NCI-H1105 (cell line): ENCODE measurements at regions not wholly inside any gene's neighbourhood (a gene's known extent, or its start where the extent isn't known, plus 50 kb on each side); places are given as distances from the start of the nearest gene placed in this dataset.
"Not testable (repeated sequence)": the region's sequence is repeated elsewhere in the genome, so short reads cannot be mapped to it uniquely, and the experiment has no call there.

Experiments
- DNase-seq: peaks from one replicate; lab custom pipeline; 2025; lab: John Stamatoyannopoulos, UW

DNA sequence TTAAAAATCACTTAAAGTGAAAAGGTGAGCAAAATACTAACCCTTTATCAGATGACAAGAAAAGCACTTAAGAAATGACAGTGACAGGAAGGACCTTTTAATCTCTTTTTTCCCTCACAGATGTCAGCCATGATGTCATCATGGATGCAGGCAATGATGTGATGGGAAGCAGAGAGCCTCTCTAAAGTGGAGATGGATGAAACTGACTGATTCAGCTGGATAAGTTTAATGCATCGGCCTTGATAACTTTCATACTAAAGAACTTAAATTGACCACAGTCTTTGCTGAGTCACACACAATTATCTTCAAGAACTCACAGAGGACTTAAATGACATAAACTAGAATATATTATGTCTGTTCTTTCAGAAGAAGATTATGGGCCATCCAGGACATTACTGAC lies 153.2 kb upstream of the FGF10 start:
- DNase-seq, result no peak

DNA sequence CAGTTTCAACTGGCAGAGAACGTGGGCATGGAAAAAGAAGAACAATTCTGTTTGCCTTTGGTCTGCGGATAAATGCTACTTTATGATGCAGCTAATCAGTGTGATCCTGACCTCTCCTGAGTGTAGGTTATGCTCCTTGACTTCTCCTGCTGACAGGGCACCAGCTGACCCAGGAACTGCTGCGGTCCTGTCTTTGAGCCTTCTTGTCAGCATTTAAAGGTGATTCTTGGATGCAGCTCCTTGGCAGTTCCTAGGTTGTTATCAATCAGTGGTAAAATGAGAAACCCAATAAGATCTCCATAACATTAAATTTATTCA lies 150.3 kb upstream of the FGF10 start:
- no peak for DNase-seq

DNA sequence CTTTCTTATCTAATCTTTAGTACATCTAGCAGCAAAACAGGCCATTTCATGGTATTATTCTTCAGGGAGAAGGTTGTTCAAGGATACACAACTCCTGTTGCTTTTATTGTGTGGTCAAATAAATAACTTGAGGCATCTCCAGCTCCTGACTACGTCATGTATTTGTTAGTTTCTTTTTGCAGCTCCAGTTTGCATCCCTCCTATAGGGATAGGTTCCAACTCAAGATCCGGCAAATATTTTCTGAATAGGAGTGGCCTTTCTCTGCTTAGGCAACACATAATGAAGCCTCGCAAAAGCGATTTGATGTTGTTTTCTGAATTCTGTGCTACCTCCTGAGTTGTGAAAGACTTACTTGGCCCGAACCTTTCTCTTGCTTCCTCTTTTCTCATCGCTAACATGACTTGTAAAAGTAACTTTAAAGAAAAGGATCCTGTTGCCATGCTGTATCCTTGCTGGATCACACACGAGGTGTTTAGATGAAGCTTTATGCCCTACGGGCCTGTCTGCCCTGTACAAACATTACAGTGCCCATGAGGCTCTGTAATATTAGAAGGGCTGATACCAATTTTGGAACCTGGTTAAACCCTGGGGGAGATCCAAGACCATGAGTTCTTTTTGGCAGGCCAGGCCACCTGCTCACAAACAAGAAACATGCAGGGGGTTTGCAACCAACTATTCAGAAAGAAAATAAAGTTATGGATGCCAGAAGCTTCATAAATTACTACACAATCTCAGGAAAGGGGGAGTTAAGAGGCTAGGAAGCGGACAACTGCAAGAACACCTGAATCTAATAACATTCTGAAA lies 149.8 kb upstream of the FGF10 start:
- DNase-seq, result no peak

DNA sequence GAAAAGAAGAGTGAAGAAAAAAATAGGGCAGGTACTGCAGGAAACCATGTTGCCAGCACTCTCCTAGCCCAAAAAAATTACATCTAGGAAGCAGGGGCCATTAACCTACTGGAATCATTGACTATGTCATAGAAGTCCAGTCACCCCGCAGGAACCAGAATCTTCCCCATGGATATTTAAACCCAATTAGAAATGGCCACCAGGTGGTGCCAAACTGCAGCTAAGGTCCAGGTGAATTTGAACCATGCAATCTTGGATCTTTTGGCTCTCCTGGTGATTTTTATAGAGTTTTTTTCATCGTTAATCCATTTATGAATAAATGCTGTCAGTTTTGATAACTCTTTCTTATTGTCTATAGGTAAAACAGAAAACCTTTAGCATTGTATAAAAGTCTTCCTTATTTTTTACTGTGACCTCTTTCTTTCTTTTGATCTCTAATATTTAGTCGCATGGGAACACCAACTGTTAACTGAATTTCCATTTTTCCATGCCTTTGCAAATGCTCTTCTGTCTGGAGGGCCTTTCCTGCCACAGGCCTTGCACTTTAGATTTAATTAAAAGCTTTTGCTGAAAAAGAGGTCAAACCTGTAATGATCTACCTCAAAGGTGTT lies 147.5 kb upstream of the FGF10 start:
- DNase-seq, result peak; percentile 33

DNA sequence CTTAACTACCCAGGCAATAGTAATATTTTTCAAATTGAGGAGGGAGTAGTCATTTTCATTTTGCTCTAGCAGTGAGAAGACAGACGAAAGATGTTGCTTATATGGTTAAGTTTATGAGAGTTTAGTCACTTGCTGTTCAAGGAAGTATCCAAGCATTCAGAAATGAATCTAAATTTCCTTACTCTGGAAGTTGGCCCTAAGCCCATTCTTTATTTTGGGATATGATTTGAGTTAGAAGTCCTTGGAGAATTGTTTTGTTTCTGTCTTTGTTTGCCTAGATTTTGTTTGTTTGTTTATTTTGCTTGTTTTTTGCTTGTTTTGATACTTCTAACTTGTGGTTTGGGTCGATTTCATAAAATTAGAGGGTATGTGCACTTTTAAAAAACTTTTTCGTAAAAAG lies 146.4 kb upstream of the FGF10 start:
- DNase-seq, result no peak

DNA sequence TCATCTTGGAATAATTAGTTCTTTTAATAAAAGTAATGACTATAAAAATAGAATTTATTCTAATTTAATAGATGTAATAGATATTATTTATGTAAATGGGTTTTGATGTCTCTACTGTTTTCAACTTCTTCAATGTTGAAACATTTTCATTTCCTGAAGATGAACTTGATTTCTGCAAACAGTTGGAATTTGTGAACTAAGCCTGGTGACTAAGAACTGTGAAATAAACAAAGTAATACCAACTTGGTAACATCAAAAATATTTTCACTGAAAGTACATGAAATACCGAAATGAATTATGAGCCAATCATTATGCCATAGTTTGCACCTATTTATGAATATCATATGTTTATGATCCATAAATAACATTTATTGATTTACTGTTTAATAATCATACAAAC lies 143.8 kb upstream of the FGF10 start:
- DNase-seq, result no peak

DNA sequence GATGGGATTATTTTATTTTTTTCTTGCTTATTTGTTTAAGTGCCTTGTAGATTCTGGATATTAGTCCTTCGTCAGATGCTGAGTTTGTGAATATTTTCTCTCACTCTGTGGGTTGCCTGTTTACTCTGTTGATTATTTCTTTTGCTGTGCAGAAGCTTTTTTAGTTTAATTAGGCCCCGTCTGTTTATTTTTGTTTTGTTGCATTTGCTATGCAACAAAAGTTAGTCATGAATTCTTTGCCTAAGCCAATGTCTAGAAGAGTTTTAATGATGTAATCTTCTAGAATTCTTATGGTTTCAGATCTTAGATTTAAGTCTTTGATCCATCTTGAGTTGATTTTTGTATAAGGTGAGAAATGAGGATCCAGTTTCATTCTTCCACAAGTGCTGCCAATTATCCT lies 142.5 kb upstream of the FGF10 start:
- DNase-seq, result not testable (repeated sequence)

DNA sequence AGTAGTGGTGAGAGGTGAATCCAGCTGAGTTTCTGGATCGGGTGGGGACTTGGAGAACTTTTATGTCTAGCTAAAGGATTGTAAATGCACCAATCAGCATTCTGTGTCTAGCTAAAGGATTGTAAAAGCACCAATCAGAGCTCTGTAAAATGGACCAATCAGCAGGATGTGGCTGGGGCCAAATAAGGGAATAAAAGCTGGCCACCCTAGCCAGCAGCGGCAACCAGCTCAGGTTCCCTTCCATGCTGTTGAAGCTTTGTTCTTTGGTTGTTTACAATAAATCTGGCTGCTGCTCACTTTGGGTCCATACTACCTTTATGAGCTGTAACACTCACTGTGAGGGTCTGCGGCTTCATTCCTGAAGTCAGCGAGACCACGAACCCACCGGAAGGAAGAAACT lies 141.6 kb upstream of the FGF10 start:
- DNase-seq, result not testable (repeated sequence)

DNA sequence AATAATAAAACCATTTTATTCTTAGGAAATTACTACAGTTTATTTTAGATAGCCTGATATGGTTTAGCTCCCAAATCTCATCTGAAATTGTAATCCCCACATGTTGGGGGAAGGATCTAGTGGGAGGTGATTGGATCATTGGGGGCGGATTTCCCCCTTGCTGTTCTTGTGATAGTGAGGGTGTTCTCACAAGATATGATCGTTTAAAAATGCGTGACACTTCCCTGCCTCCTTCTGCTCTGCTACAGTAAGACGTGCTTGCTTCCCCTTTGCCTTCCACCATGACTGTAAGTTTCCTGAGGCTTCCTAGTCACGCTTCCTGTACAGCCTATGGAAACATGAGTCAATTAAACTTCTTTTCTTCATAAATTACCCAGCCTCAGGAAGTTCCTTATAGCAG lies 122.4 kb upstream of the FGF10 start:
- DNase-seq, result no peak

DNA sequence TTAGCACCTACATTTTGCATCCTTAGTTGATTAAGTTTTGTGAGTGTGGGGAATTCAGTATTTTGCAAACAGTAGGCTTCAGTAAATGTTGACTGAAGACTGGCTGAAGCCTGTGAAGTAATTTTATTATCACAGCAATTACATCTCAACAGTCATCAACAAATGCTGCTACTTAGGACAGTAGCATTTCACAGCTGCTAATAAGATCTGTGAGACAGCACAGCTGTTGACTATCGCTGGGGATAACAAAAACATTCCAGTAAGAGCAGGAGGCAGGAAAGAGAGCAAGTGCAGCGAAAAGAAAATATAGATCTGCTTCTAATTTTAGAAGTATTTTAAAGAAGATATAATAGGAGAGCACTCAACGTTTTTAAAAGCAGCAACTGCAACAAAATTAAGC lies 117.3 kb upstream of the FGF10 start:
- DNase-seq, result no peak

DNA sequence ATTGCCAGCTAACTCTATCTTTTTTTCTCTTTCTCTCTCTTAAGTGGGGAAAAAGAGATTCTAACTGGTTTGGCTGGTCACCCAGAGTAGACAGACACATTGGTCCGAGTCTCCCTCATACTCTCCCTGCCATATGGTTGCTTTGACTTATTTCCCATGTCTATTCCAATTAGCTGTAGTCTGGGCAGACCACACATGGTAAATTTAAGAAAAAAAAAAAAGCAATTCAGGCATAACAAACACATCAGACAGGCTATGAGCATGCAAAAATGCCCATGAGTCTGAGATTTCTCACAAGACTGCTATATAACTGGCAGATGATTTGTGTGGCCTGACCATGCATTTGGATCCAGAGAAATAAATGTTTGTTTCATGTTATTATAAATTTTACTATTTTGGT lies 110.2 kb upstream of the FGF10 start:
- no peak for DNase-seq

DNA sequence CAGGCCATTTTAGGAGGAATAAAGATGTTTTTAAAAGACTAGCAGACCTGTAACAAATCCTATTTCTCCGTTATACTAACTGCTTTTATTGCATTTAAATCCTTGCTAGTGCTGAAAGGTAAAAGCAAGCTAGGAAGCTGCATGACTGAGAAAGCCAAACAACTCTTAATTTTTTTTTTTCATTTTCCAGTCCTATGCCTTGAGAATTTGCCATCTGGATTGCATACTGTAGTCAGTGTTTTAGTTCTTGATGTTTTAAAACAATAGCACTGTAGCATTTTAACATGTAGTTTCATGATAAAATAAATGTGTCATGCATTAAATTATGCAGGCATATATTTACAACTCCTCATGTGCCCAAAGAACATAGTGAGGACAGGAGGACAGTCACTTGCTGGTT lies 108.4 kb upstream of the FGF10 start:
- no peak for DNase-seq

DNA sequence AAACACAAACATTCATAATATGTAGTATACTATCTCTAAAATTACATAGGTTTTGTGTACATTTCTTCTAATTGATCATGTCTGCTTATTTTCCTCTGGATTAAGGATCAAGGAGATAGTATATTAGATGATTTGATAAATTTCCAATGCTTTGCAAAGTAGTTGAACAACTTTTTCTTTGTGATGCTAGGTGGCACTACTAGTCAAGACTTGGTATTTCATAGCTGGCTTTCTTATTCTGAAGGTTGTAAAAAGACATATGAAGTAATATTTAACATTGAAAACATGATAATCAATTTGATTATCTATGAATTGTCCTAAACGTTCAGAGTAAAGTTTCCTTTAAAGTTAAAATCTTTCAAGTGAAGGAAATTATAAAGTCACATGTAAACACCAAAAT lies 106.1 kb upstream of the FGF10 start:
- no peak for DNase-seq

DNA sequence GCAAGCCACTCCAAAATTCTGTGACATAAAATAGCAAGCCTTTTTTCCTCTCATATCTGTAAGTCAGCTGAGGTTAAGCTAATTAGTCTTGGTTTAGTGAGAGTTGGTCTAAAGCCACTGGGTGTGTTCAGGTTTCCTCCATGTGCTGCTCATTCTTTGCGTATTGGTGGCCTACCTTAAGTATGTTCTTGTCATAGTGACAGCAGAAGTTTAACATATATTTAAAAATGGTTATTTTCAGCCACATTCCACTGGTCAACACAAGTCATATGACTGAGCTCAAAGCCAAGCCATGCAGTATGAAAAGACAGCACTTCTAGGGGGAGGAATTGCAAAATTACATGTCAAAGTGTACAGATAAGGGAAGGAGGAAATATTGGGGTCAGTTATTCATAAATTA lies 100.5 kb upstream of the FGF10 start:
- DNase-seq, result no peak

DNA sequence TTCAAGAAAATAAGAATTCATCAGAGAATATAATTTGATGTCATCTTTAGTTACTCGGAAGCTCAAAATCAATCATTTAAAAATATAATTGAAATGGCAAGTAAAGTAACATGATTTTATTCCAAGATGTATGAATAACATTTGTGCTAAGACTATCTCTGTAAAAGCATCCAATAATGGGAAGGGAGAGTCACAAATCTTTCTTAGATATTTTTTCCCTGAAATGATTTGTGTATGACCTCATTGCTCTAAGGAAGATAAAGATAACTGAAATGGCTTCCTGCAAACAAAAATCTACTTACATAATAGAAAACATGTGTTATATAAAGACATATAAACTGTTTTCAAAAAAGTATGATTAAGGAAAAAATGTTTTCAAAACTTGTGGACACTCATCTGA lies 97.4 kb upstream of the FGF10 start:
- no peak for DNase-seq

DNA sequence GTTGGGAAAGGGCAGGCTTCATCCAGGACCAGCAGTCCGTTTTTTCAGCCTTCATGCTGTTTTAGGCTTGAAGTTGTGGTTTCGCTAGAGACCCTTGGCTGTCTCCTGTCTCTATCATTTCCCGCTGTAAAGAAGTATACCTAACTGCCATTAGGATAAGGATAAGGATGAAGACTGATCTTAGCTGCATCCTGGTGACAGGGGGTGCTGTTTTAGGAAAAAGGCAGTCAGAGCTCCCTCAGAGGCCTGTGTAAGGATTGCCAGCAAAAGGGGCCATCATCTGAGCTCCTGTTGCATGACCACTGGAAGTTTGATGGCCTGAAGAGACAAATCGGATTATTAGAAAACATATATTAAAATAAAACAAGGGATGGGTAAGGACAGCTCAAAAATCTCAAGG lies 64.8 kb upstream of the FGF10 start:
- no peak for DNase-seq

DNA sequence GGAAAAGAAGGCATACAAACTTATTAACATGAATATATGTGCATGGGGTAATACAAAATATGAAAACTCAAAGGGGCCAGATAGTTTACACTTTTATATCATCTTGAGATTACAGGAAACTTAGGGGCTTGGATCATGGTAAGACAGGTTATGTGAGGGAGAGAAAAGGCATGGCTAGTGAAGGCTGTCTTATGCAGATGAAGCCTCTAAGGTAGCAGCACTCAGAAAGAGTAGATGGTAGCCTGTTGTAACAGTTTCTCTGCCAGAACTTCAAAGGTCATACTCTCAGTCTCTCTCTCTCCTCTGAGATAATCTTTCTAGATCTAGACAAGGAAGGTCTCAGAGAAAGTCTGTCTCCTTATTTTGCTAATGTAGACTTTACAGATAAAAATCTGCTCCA lies 57.2 kb upstream of the FGF10 start:
- no peak for DNase-seq

DNA sequence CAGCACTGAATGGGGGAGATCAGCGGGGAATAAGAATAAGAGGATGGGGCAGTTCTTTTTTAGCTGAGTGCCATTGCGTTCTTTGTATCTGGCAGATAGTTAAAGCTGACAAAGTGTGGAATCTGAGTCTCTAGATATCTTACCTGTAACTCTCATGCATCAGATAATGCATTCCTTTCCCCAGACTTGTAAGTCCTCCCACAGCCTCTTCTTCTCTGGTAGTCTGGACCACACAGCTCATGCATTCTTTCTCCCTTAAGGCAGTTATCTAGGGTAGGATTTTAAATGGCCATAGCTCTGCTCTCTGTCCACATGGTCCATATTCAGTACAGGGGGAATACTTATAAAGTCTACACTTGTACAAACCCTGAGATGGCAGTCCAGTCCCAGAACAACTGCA lies 54.0 kb upstream of the FGF10 start:
- DNase-seq, result no peak

DNA sequence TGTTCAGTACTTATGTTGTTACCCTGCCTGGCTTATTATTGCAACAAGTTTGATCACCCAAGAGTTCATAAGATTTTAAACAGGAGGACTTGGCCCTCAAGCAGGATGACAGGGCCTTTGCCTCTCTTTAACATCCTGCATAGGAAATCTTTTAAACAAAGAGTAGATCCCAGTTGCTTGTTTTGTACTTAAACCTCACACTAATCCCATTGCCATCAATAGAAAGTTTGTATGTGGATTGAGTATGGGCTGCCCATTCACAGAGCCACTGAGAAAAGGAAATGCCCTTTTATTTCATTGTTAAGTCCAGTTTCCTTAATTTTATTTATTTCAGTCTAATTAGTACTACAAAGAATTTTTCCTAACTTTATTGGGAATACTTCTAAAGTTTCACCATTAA lies 52.2 kb upstream of the FGF10 start:
- DNase-seq, result no peak

DNA sequence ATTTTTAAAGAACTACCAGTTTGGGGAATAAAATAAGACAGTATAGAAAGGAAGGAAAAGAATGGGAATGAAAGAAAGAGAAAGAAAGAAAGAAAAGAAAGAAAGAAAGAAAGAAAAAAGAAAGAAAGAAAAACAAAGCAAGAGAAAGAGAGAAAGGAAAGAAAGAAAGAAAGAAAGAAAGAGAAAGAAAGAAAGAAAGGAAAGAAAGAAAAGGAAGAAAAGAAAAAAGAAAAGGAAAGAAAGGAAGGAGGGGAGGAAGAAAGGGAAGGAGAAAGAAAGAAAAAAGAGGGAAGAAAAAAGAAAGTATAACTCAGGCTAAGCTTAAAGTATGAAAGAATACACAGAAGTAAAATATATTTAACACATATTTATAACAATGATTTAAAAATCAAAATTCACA lies 51.0 kb upstream of the FGF10 start:
- no peak for DNase-seq
